ENCODE measurements at regions not wholly inside any gene's neighbourhood (a gene's known extent, or its start where the extent isn't known, plus 50 kb on each side); places are given as distances from the start of the nearest gene placed in this dataset.

DNA sequence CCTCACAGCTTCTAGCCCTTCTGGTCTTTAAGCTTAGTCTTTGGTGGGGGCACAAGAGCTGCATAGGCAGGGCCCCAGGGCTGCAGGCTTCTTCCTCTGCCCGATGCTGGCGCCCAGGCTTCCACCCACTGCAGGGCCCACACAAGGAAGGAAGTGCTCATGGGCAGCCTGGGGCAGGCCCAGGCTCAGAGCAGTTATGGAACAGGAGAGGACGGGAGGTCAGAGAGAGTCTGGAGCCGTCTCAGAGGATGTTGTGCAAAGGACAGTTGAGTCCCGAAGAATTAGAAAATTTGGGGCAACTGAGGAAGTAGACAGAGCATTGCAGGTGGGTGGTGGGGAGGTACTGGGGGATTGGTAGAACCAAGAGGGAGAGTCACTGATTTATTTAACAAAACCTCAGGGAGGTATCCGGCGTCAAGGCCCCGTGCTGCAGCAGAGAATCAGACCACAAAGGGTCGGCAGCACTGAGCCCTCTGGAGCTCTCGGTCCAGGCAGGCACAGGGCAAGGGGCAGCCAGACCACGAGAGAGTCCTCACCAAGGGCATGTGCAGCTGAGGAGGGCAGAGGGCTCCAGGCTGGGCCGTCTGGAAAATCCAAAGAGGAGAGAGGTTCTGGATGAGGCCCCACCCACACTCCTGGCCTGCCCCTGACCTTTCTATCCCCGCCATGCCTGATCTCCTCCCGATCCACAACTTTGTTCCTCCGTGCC lies 110.8 kb upstream of the GLI2 start:
- H3K4me3 ChIP-seq (ENCODE audit: low read depth, low read length) = no peak overlapping the region
- no peak for DNase-seq (ENCODE audit: low read depth)
- TF ChIP-seq, protein P1, sequence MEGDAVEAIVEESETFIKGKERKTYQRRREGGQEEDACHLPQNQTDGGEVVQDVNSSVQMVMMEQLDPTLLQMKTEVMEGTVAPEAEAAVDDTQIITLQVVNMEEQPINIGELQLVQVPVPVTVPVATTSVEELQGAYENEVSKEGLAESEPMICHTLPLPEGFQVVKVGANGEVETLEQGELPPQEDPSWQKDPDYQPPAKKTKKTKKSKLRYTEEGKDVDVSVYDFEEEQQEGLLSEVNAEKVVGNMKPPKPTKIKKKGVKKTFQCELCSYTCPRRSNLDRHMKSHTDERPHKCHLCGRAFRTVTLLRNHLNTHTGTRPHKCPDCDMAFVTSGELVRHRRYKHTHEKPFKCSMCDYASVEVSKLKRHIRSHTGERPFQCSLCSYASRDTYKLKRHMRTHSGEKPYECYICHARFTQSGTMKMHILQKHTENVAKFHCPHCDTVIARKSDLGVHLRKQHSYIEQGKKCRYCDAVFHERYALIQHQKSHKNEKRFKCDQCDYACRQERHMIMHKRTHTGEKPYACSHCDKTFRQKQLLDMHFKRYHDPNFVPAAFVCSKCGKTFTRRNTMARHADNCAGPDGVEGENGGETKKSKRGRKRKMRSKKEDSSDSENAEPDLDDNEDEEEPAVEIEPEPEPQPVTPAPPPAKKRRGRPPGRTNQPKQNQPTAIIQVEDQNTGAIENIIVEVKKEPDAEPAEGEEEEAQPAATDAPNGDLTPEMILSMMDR (IDR thresholded peaks at IDR 0.05; ENCODE audit: insufficient read depth, low read depth, low read length) = no peak

DNA sequence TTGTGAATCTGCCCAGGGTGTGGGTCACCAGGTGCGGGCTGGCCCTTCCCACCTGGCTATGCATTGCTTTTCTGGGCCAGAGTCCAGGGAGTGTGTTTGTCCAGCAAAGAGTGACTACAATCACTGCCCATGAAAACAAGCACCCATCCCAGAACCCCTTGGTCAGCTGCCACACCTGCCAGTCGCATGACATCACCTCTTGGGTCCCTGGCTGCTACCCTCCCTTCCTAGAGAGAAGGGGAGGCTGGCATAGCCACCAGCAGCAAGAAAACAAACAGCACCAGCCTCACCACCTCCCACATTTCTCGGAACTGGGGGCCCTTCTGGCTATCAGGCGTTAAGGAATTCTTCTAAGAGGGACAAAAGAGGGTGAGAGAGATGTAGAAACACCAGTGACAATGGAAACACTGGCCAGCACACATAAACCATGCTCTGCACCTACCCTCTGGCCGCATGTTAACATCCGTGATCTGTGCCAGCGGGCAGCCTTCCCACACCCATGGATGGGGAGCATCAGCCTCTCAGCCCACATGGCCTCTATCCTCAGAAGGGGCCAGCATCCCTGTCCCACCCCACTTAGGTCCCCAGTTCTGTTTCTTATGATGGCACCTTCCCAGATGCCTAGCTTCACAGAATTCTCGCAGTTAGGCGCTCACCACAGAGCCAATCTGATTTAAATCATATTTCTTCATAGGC lies 109.7 kb upstream of the GLI2 start:
- TF ChIP-seq, protein P1 (IDR thresholded peaks at IDR 0.05; ENCODE audit: insufficient read depth, low read depth, low read length) = no peak
- H3K4me3 ChIP-seq (ENCODE audit: low read depth, low read length) = no peak overlapping the region
- no peak for DNase-seq (ENCODE audit: low read depth)

DNA sequence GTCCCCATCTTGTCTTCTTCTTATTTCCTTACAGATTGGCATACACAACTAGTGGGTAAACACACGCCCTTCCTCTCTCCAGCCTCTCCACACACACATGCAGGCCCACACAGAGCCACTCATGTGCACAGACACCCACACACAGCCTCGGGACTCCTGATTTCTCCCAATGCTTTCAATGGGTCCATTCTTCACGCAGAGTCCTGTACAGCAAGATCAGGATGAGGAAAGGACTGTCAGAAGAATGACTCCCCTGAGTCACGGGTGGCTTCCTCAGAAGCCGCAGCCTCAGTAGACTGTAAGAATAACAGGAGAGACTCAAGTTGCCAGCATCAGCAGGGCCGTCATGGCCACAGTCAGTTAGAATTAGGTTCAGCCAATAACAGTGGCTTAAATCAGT lies 109.1 kb upstream of the GLI2 start:
- no peak for DNase-seq (ENCODE audit: low read depth)
- TF ChIP-seq, protein P1 (IDR thresholded peaks at IDR 0.05; ENCODE audit: insufficient read depth, low read depth, low read length) = no peak
- no peak overlapping the region for H3K4me3 ChIP-seq (ENCODE audit: low read depth, low read length)

DNA sequence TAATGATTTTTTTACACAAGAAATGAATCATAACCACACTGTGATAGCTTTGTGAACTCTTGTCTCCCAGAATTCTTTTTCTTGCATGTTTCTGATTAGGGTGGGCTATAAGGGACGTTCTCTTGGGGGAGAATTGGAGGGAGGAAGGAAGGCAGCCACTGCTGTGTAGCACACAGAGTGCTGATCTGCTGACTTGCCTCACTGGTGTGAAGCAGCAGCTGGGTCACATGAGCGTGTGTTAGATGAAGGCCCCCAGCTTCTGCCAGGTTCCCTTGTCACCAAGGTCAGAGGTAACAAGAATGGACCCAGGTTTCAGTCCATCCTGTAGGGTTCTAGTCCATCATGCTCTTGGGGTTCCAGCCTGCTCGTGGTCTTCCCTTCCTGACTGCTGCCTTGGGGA lies 107.4 kb upstream of the GLI2 start:
- H3K4me3 ChIP-seq (ENCODE audit: low read depth, low read length) = no peak overlapping the region
- no peak for DNase-seq (ENCODE audit: low read depth)
- TF ChIP-seq, protein P1 (IDR thresholded peaks at IDR 0.05; ENCODE audit: insufficient read depth, low read depth, low read length) = no peak

DNA sequence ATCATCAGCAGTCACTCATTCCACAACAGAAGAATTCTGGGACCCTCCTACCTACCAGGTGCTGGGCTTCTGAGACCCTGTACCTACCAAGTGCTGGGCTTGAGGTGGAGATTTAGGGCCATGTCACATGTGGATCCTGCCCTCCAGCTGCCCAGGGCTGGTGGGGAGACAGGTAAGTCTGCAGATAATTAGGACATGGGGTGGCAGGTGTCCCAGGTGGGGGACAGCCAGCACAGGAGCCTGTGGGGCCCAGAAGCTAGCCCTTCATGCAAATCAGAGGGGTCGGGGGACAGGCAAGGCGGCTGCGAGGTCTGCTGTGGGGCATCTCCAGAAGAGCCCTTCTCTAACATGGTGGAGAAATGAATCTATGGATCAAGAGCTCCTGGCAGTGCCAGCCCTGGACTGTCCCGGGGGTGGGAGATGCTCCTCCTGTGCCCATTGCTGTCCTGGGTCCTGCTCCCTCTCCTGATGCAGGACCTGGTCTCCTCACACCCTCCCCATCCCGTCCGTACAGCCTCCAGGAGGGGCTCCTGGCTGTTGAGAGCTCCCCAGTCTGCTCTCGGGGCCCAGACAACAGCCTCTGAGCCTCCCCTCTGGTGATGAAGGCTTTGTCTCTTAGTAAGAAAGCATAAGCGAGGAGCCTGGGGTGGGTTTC lies 106.3 kb upstream of the GLI2 start:
- H3K4me3 ChIP-seq (ENCODE audit: low read depth, low read length) = no peak overlapping the region
- DNase-seq (ENCODE audit: low read depth) = no peak
- TF ChIP-seq, protein P1 (IDR thresholded peaks at IDR 0.05; ENCODE audit: insufficient read depth, low read depth, low read length) = no peak

DNA sequence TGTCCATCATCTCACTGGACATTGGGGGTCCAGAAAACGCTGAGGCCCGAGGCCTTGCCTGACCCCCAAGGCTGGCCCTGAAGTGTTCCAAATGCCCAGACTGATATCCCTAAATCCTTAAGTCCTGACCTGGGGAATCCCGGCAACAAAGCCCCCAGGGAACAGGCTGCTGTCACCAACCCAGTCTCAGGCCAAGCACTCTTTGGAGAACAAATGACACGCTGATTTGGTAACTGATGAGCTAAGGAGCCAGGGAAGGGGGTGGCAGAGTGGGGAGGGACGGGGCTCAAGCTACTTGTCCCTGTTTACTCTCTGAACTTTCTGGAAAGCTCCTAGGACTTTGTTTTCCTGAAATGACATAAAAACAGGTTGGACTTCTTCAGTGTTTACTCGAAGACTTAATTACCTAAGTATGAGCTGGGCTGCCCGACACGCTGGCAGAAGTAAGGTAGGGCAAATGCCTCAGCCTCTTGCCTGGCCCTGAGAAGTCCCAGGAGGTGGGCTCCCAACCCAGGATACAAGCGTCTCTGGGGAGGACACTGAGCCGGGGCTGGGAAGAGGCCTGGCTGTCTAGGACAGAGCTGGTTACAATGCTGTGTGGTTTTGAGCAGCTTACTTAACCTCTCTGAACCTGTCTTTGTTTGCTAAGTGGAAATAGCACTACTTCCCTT lies 105.5 kb upstream of the GLI2 start:
- TF ChIP-seq, protein P1 (IDR thresholded peaks at IDR 0.05; ENCODE audit: insufficient read depth, low read depth, low read length) = no peak
- no peak for DNase-seq (ENCODE audit: low read depth)
- H3K4me3 ChIP-seq (ENCODE audit: low read depth, low read length) = no peak overlapping the region
